H1 (cell line): ENCODE measurements at regions not wholly inside any gene's neighbourhood (a gene's known extent, or its start where the extent isn't known, plus 50 kb on each side); places are given as distances from the start of the nearest gene placed in this dataset.

Experiments
- CTCF ChIA-PET: fragments of 300-600 bp; sonication (Branson Sonifier 250); formaldehyde crosslinking; loops from one replicate; lab custom pipeline; 2021; ENCODE audit not compliant: partially characterized antibody; lab: Charles Lee
- POLR2A ChIA-PET: fragments of 300-600 bp; sonication (Branson Sonifier 250); formaldehyde crosslinking; loops from one replicate; lab custom pipeline; 2021; ENCODE audit warnings: inconsistent platforms; ENCODE audit not compliant: partially characterized antibody; lab: Charles Lee
- DNase-seq, 2 experiments: peaks; one replicate each; pipeline versions ENCODE4 v3.0.0 to v3.0.0-alpha.2; 2010 to 2022; ENCODE audit warnings: low spot score in 2 of 2, low read depth in 1 of 2, mixed read lengths in 1 of 2
- FAIRE-seq: peaks from 2 replicates; lab custom pipeline; 2011; peaks lifted over from hg19 to GRCh38; lab: Jason Lieb, UNC
- H2AFZ ChIP-seq: 2 replicates; pipeline ENCODE4 v1.8.1; 2012; ENCODE audit warnings: low read length, inconsistent platforms
- H2AK5ac ChIP-seq: 2 replicates; pipeline ENCODE4 v1.6.1; 2013; ENCODE audit warnings: low read depth, low read length
- H2BK120ac ChIP-seq: replicated peaks from 2 replicates; pipeline ENCODE3; 2013; ENCODE audit warnings: low read depth, low read length, inconsistent platforms
- H2BK12ac ChIP-seq: 2 replicates; pipeline ENCODE4 v1.6.1; 2013; ENCODE audit warnings: low read depth, low read length
- H2BK15ac ChIP-seq: 2 replicates; pipeline ENCODE4 v1.6.1; 2013; ENCODE audit warnings: low read length
- H2BK20ac ChIP-seq: 2 replicates; pipeline ENCODE4 v1.6.1; 2013; ENCODE audit warnings: low read length
- H2BK5ac ChIP-seq: 2 replicates; pipeline ENCODE4 v1.6.1; 2013; ENCODE audit warnings: low read depth, low read length
- H3K14ac ChIP-seq: 2 replicates; pipeline ENCODE4 v1.6.1; 2013; ENCODE audit warnings: inconsistent platforms; ENCODE audit not compliant: insufficient read length
- H3K18ac ChIP-seq: 2 replicates; pipeline ENCODE4 v1.6.1; 2013; ENCODE audit warnings: low read length; ENCODE audit errors: extremely low read depth
- H3K23ac ChIP-seq: 2 replicates; pipeline ENCODE4 v1.6.1; 2013; ENCODE audit warnings: inconsistent platforms; ENCODE audit not compliant: insufficient read length
- H3K23me2 ChIP-seq: 2 replicates; pipeline ENCODE4 v1.6.1; 2013; ENCODE audit warnings: low read depth, low read length
- H3K27ac ChIP-seq: 2 replicates; pipeline ENCODE4 v1.6.1; 2011; ENCODE audit warnings: low read depth, low read length, inconsistent platforms
- H3K27me3 ChIP-seq, 4 experiments: replicated peaks in 1 of 4; 1 replicate in 1 of 4; 2 replicates in 3 of 4; pipeline versions ENCODE4 v1.6.1 to v1.8.1; 2011 to 2013; ENCODE audit warnings: low read length in 3 of 4, mild to moderate bottlenecking in 3 of 4, inconsistent platforms in 2 of 4, mixed read lengths in 2 of 4, moderate library complexity in 1 of 4; ENCODE audit not compliant: control insufficient read depth in 3 of 4, insufficient read depth in 3 of 4; ENCODE audit errors: extremely low read depth in 1 of 4
- H3K36me3 ChIP-seq, 4 experiments: 2 replicates each; pipeline versions ENCODE4 v1.6.1 to v1.8.1; 2011 to 2013; ENCODE audit warnings: mild to moderate bottlenecking in 4 of 4, low read length in 3 of 4, moderate library complexity in 2 of 4, control low read depth in 1 of 4, inconsistent platforms in 1 of 4; ENCODE audit not compliant: insufficient read depth in 4 of 4, control insufficient read depth in 2 of 4
- H3K4ac ChIP-seq: replicated peaks from 2 replicates; pipeline ENCODE3; 2013; ENCODE audit warnings: low read length, low read depth, mixed read lengths, inconsistent platforms; ENCODE audit not compliant: insufficient read length
- H3K4me1 ChIP-seq, 4 experiments: replicated peaks in 1 of 4; 1 replicate in 1 of 4; 2 replicates in 3 of 4; pipeline versions ENCODE4 v1.6.1 to v1.8.1; 2011 to 2013; ENCODE audit warnings: low read length in 3 of 4, inconsistent platforms in 2 of 4, mixed read lengths in 1 of 4; ENCODE audit not compliant: insufficient read depth in 4 of 4, control insufficient read depth in 3 of 4
- H3K4me2 ChIP-seq, 2 experiments: 2 replicates each; pipeline versions ENCODE4 v1.6.1 to v1.8.1; 2011 to 2013; ENCODE audit warnings: low read depth in 2 of 2, low read length in 2 of 2, control low read depth in 1 of 2, inconsistent platforms in 1 of 2, mild to moderate bottlenecking in 1 of 2; ENCODE audit not compliant: insufficient read depth in 1 of 2
- H3K4me3 ChIP-seq, 4 experiments: fragments of 200-600, 300-600 bp in 1 of 4; sonication (generic), shearing (Covaris generic), sonication (Bioruptor Twin) in 1 of 4; 2 replicates each; pipeline versions ENCODE4 v1.5.1 to v1.8.1; 2011 to 2016; ENCODE audit warnings: low read length in 4 of 4, low read depth in 3 of 4, control low read depth in 2 of 4, inconsistent platforms in 2 of 4, mild to moderate bottlenecking in 2 of 4, mixed read lengths in 1 of 4, moderate library complexity in 1 of 4; ENCODE audit not compliant: insufficient read depth in 2 of 4; ENCODE audit errors: extremely low read depth in 1 of 4
- H3K56ac ChIP-seq: replicated peaks from 2 replicates; pipeline ENCODE3; 2013; ENCODE audit warnings: low read depth, mild to moderate bottlenecking, mixed read lengths, low read length, inconsistent platforms; ENCODE audit not compliant: insufficient read length
- H3K79me1 ChIP-seq: 2 replicates; pipeline ENCODE4 v1.6.1; 2013; ENCODE audit warnings: low read depth, low read length, control low read depth
- H3K79me2 ChIP-seq, 2 experiments: 2 replicates each; pipeline versions ENCODE4 v1.6.1 to v1.8.1; 2012 to 2013; ENCODE audit warnings: low read length in 2 of 2, mild to moderate bottlenecking in 2 of 2, inconsistent platforms in 1 of 2; ENCODE audit not compliant: insufficient read depth in 2 of 2, control insufficient read depth in 1 of 2
- H3K9ac ChIP-seq, 4 experiments: replicated peaks in 1 of 4; 1 replicate in 1 of 4; 2 replicates in 3 of 4; pipeline versions ENCODE4 v1.6.1 to v1.8.1; 2011 to 2013; ENCODE audit warnings: low read depth in 3 of 4, low read length in 3 of 4, control low read depth in 2 of 4, mild to moderate bottlenecking in 2 of 4, moderate library complexity in 2 of 4, inconsistent platforms in 1 of 4; ENCODE audit errors: extremely low read depth in 1 of 4
- H3K9me3 ChIP-seq, 2 experiments: 2 replicates each; pipeline versions ENCODE4 v1.6.1 to v1.8.1; 2012 to 2013; ENCODE audit warnings: mild to moderate bottlenecking in 2 of 2, moderate library complexity in 2 of 2, control low read depth in 1 of 2, inconsistent platforms in 1 of 2, low read depth in 1 of 2, low read length in 1 of 2, mixed read lengths in 1 of 2; ENCODE audit not compliant: insufficient read depth in 2 of 2
- H4K20me1 ChIP-seq, 2 experiments: replicated peaks in 1 of 2; 2 replicates each; pipeline versions ENCODE3 to v1.8.1; 2011 to 2013; ENCODE audit warnings: inconsistent platforms in 2 of 2, low read length in 2 of 2, mild to moderate bottlenecking in 1 of 2; ENCODE audit not compliant: insufficient read depth in 2 of 2, control insufficient read depth in 1 of 2
- H4K5ac ChIP-seq: 2 replicates; pipeline ENCODE4 v1.6.1; 2013; ENCODE audit warnings: low read length, low read depth, mixed read lengths, inconsistent platforms; ENCODE audit not compliant: insufficient read length
- H4K8ac ChIP-seq: 2 replicates; pipeline ENCODE4 v1.8.0; 2013; ENCODE audit warnings: mild to moderate bottlenecking, moderate library complexity, low read length, inconsistent platforms; ENCODE audit not compliant: insufficient read depth; ENCODE audit errors: extremely low read depth
- H4K91ac ChIP-seq: replicated peaks from 2 replicates; pipeline ENCODE3; 2013; ENCODE audit warnings: low read length, mixed read lengths, inconsistent platforms; ENCODE audit not compliant: insufficient read length
- CEBPB ChIP-seq: IDR thresholded peaks from 2 replicates; pipeline ENCODE4 v1.6.1; 2012; ENCODE audit warnings: low read depth, low read length
- KDM1A ChIP-seq: fragments of 200-600, 300-600 bp; sonication (generic); IDR thresholded peaks from 2 replicates; pipeline ENCODE4 v1.7.1; 2016; ENCODE audit warnings: mild to moderate bottlenecking, low read length, borderline replicate concordance
- POLR2A ChIP-seq, 2 experiments: IDR thresholded peaks; 1 replicate in 1 of 2; 2 replicates in 1 of 2; pipeline ENCODE4 v1.6.1; 2011; ENCODE audit warnings: low read depth in 2 of 2, low read length in 2 of 2, mild to moderate bottlenecking in 2 of 2; ENCODE audit errors: control extremely low read depth in 1 of 2
- POLR2AphosphoS5 ChIP-seq: IDR thresholded peaks from 2 replicates; pipeline ENCODE4 v1.6.1; 2011; ENCODE audit warnings: low read depth, low read length
- POU5F1 ChIP-seq: IDR thresholded peaks from 2 replicates; pipeline ENCODE4 v1.6.1; 2011; ENCODE audit warnings: low read depth, mild to moderate bottlenecking, low read length, moderate library complexity
- SP2 ChIP-seq: IDR thresholded peaks from 2 replicates; pipeline ENCODE4 v1.6.1; 2012; ENCODE audit warnings: mild to moderate bottlenecking, low read length, inconsistent platforms
- TBP ChIP-seq: IDR thresholded peaks from 2 replicates; pipeline ENCODE4 v1.6.1; 2011; ENCODE audit warnings: low read depth, low read length, improper control_type of control experiment
- YY1 ChIP-seq: IDR thresholded peaks from 2 replicates; pipeline ENCODE4 v1.6.1; 2011; ENCODE audit warnings: low read depth, mild to moderate bottlenecking, low read length
- WGBS, 2 experiments: shearing (Covaris generic) in 1 of 2; methylation state at CpG; one replicate each; pipeline versions ENCODE4 v1.1.6 to v1.1.7; 2013 to 2015; ENCODE audit warnings: low lambda C conversion rate in 2 of 2, mixed read lengths in 2 of 2, inconsistent platforms in 1 of 2, low coverage in 1 of 2, missing lambda C conversion rate in 1 of 2; ENCODE audit not compliant: insufficient replicate concordance in 2 of 2, insufficient coverage in 1 of 2, insufficient read length in 1 of 2; ENCODE audit errors: extremely low coverage in 1 of 2, missing lambda C conversion rate in 1 of 2; 5-methylcytosine and 5-hydroxymethylcytosine counted together
- TF ChIP-seq, protein P1 (sequence below), 3 experiments: IDR thresholded peaks; 1 replicate in 2 of 3; 2 replicates in 1 of 3; pipeline versions ENCODE4 v1.5.1 to v1.6.1; 2011; ENCODE audit warnings: low read length in 3 of 3, mild to moderate bottlenecking in 3 of 3, inconsistent platforms in 2 of 3, low read depth in 1 of 3, moderate library complexity in 1 of 3; ENCODE audit not compliant: insufficient read depth in 1 of 3; ENCODE audit errors: control extremely low read depth in 1 of 3

DNA sequence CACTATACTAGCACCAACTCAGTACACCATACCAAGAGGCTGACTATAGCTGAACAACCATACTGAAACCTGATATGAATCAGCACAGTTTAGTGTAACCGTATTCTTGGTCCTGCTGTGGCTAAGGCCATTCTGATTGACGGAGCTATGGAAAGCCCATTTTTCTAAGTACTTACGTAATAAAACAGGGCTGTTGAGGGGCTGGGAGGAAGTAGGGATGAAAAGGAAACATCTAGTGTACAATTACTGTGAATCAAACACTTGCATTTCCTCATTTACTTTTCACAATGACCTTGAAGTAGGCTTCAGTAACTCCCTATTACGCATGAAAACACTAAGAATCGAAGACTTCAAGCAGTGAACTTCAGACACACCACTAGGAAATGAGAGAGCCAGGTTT is 198.2 kb downstream of the BTG1 start:
- Histone ChIP-seq H3K14ac (no peak overlapping the region), H4K8ac (no peak overlapping the region), H2BK20ac (no peak overlapping the region), H3K4me2 (no peak overlapping the region), H3K36me3 (no peaks in the 10 kb centered on the region), H3K79me2 (no peaks in the 10 kb centered on the region), H2BK12ac (no peak overlapping the region), H2BK5ac (no peak overlapping the region), H2BK120ac (no peak overlapping the region), H4K91ac (no peak overlapping the region), H3K79me1 (no peaks in the 10 kb centered on the region), H4K20me1 (no peaks in the 10 kb centered on the region), H3K9ac (no peak overlapping the region), H3K23me2 (no peaks in the 10 kb centered on the region), H4K5ac (no peak overlapping the region), H3K4me1 (no peaks in the 10 kb centered on the region), H3K4me3 (no peak overlapping the region), H3K27me3 (no peaks in the 10 kb centered on the region), H3K23ac (no peak overlapping the region), H2AFZ (no peak overlapping the region), H2BK15ac (no peak overlapping the region), H3K4ac (no peak overlapping the region), H3K27ac (no peak overlapping the region), H3K56ac (no peak overlapping the region), H3K9me3 (no peaks in the 10 kb centered on the region), H3K18ac (no peak overlapping the region), H2AK5ac (no peak overlapping the region)
- ChIA-PET POLR2A (no interaction called here), CTCF (no interaction called here)
- TF ChIP-seq, protein P1, sequence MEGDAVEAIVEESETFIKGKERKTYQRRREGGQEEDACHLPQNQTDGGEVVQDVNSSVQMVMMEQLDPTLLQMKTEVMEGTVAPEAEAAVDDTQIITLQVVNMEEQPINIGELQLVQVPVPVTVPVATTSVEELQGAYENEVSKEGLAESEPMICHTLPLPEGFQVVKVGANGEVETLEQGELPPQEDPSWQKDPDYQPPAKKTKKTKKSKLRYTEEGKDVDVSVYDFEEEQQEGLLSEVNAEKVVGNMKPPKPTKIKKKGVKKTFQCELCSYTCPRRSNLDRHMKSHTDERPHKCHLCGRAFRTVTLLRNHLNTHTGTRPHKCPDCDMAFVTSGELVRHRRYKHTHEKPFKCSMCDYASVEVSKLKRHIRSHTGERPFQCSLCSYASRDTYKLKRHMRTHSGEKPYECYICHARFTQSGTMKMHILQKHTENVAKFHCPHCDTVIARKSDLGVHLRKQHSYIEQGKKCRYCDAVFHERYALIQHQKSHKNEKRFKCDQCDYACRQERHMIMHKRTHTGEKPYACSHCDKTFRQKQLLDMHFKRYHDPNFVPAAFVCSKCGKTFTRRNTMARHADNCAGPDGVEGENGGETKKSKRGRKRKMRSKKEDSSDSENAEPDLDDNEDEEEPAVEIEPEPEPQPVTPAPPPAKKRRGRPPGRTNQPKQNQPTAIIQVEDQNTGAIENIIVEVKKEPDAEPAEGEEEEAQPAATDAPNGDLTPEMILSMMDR (IDR thresholded peaks at IDR 0.05; ENCODE audit: control extremely low read depth in 1 of 3, insufficient read depth in 1 of 3, low read depth in 1 of 3, low read length in 3 of 3) = no peak
- TF ChIP-seq KDM1A = no peak
- no peak for TF ChIP-seq SP2
- no peak for TF ChIP-seq POU5F1
- TF ChIP-seq TBP = no peak
- no peak for TF ChIP-seq POLR2AphosphoS5
- no peak for TF ChIP-seq POLR2A (IDR thresholded peaks at IDR 0.05; ENCODE audit: control extremely low read depth in 1 of 2, low read depth in 2 of 2, low read length in 2 of 2)
- no peak for TF ChIP-seq YY1
- no peak for TF ChIP-seq CEBPB
- no peak for DNase-seq
- no peak for FAIRE-seq
- 91% methylated on average over 5 of the region's 5 CpGs; no CpG with 5 or more reads in 1 of the 2 experiments for WGBS, 2 experiments
